Stimulated activated CD4-positive, alpha-beta T cell treated with anti-CD3 and anti-CD28 coated beads, Interleukin-15, amount 100 ng/mL, for 24 hours (primary cell): ENCODE measurements at regions not wholly inside any gene's neighbourhood (a gene's known extent, or its start where the extent isn't known, plus 50 kb on each side); places are given as distances from the start of the nearest gene placed in this dataset.

Experiments used
- DNase-seq: peaks from one replicate; pipeline ENCODE4 v3.0.0-alpha.2; 2020

- DNase-seq = no peak
Observed at GRCh38 chr4:153034681-153035080, 98.6 kb downstream of the FHDC1 start.

GRCh38 chr4:153036931-153037482 lies 100.9 kb downstream of the FHDC1 start:
- no peak for DNase-seq

GRCh38 chr4:153038623-153039311 lies 102.6 kb downstream of the FHDC1 start:
- DNase-seq = no peak

GRCh38 chr4:153039542-153040185 lies 103.5 kb downstream of the FHDC1 start:
- no peak for DNase-seq

- no peak for DNase-seq
Observed at GRCh38 chr4:153040677-153041076, 104.6 kb downstream of the FHDC1 start.

GRCh38 chr4:153044036-153044435 lies 107.9 kb downstream of the FHDC1 start:
- no peak for DNase-seq

GRCh38 chr4:153045111-153045982 lies 109.2 kb downstream of the FHDC1 start:
- no peak for DNase-seq

- DNase-seq = no peak
Observed at GRCh38 chr4:153058671-153059060, 122.5 kb downstream of the FHDC1 start.

GRCh38 chr4:153060196-153060595 lies 124.1 kb downstream of the FHDC1 start:
- DNase-seq = no peak

GRCh38 chr4:153061971-153062370 lies 125.8 kb downstream of the FHDC1 start:
- DNase-seq = no peak

- no peak for DNase-seq
Observed at GRCh38 chr4:153062652-153063168, 126.6 kb downstream of the FHDC1 start.

GRCh38 chr4:153063490-153063889 lies 127.4 kb downstream of the FHDC1 start:
- no peak for DNase-seq

GRCh38 chr4:153064571-153064970 lies 128.4 kb downstream of the FHDC1 start:
- no peak for DNase-seq

- DNase-seq = no peak
Observed at GRCh38 chr4:153065276-153065675, 129.2 kb downstream of the FHDC1 start.

- DNase-seq = no peak
Observed at GRCh38 chr4:153067376-153067775, 131.3 kb downstream of the FHDC1 start.

- DNase-seq = no peak
Observed at GRCh38 chr4:153068751-153069150, 132.6 kb downstream of the FHDC1 start.

- no peak for DNase-seq
Observed at GRCh38 chr4:153071958-153072598, 132.2 kb upstream of the TRIM2 start.

GRCh38 chr4:153072661-153073060 lies 131.6 kb upstream of the TRIM2 start:
- no peak for DNase-seq

GRCh38 chr4:153074486-153074885 lies 129.8 kb upstream of the TRIM2 start:
- DNase-seq = no peak

- DNase-seq = no peak
Observed at GRCh38 chr4:153074936-153075630, 129.2 kb upstream of the TRIM2 start.

- no peak for DNase-seq
Observed at GRCh38 chr4:153075836-153076518, 128.3 kb upstream of the TRIM2 start.
